ENCODE measurements at regions not wholly inside any gene's neighbourhood (a gene's known extent, or its start where the extent isn't known, plus 50 kb on each side); places are given as distances from the start of the nearest gene placed in this dataset.

- no peak overlapping the region for H3K27ac Mint-ChIP-seq
- H3K4me3 Mint-ChIP-seq = no peak overlapping the region
- no peaks in the 10 kb centered on the region for H3K36me3 Mint-ChIP-seq
- H3K9me3 Mint-ChIP-seq = peaks cover 5% of the 10 kb centered on the region
- no peaks in the 10 kb centered on the region for H3K4me1 Mint-ChIP-seq (ENCODE audit: unreplicated experiment)
- H3K27me3 Mint-ChIP-seq = no peaks in the 10 kb centered on the region
- no peak for TF ChIP-seq CTCF (conservative IDR thresholded peaks at IDR 0.05)
- DNase-seq (ENCODE audit: extremely low spot score, unreplicated experiment) = no peak
Measured at GRCh38 chr12:28640519-28640918, 450.3 kb downstream of the CCDC91 start.

DNA sequence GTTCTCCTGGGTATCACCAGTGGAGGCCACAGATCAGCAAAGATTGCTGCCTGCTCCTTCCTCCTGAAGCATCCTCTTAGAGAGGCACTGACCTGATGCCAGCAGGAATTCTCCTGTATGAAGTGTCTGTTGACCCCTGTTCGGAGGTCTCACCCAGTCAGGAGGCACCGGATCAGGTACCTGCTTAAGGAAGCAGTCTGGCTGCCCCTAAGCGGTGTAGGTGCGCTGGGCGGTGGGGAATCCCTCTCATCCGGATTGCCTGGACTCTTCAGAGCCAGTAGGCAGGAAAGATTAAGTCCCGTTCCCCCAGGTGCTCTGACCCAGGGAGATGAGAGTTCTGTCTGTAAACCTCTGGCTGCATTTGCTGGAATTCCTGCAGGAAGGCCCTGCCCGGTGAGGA lies 455.2 kb downstream of the CCDC91 start:
- no peak overlapping the region for H3K27ac Mint-ChIP-seq
- H3K27me3 Mint-ChIP-seq = no peaks in the 10 kb centered on the region
- peaks cover 5% of the 10 kb centered on the region for H3K9me3 Mint-ChIP-seq
- no peaks in the 10 kb centered on the region for H3K4me1 Mint-ChIP-seq (ENCODE audit: unreplicated experiment)
- no peak for DNase-seq (ENCODE audit: extremely low spot score, unreplicated experiment)
- no peaks in the 10 kb centered on the region for H3K36me3 Mint-ChIP-seq
- no peak overlapping the region for H3K4me3 Mint-ChIP-seq
- no peak for TF ChIP-seq CTCF (conservative IDR thresholded peaks at IDR 0.05)

DNA sequence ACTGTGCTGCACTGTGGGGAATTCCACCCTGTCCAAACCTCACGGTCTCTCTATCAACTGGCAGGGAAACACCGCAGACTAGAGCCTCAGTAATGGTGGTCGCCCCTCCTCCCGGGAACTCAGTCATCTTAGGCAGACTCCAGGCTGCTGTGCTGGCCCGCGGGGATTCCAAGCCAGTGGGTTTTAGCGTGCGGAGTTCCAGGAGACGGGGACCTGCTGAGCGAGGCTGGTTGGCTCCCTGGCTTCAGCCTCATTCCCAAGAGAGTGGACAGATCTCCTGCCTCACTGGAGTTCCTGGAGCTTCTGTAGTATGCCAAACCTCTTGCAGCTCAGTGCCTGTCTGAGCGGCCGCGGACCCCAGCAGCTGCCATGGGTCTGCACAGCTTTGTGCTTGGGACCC lies 455.6 kb downstream of the CCDC91 start:
- Mint-ChIP-seq H3K9me3 (peaks cover 5% of the 10 kb centered on the region), H3K36me3 (no peaks in the 10 kb centered on the region), H3K4me1 (ENCODE audit: unreplicated experiment) (no peaks in the 10 kb centered on the region), H3K27ac (no peak overlapping the region), H3K4me3 (no peak overlapping the region), H3K27me3 (no peaks in the 10 kb centered on the region)
- TF ChIP-seq CTCF (conservative IDR thresholded peaks at IDR 0.05) = no peak
- DNase-seq (ENCODE audit: extremely low spot score, unreplicated experiment) = no peak

DNA sequence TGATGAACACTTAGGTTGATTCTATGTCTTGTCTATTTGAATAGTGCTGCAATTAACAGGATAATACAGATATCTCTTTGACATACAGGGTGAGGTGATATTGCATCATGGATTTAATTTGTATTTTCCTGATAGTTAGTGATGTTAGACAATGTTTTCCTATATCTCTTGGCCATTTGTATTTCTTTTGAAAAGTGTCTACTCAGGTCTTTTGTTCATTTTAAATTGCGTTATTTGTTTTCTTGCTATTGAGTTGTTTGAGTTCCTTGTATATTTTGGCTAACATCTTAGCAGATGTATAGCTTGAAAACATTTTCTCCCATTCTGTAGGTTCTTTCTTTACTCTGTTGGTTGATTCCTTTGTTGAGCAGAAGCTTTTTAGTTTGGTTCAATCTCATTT lies 460.6 kb downstream of the CCDC91 start:
- Mint-ChIP-seq H3K27ac (no peak overlapping the region), H3K27me3 (no peaks in the 10 kb centered on the region), H3K4me3 (no peak overlapping the region), H3K36me3 (no peaks in the 10 kb centered on the region), H3K9me3 (peaks cover 4% of the 10 kb centered on the region), H3K4me1 (ENCODE audit: unreplicated experiment) (no peaks in the 10 kb centered on the region)
- no peak for DNase-seq (ENCODE audit: extremely low spot score, unreplicated experiment)
- no peak for TF ChIP-seq CTCF (conservative IDR thresholded peaks at IDR 0.05)

DNA sequence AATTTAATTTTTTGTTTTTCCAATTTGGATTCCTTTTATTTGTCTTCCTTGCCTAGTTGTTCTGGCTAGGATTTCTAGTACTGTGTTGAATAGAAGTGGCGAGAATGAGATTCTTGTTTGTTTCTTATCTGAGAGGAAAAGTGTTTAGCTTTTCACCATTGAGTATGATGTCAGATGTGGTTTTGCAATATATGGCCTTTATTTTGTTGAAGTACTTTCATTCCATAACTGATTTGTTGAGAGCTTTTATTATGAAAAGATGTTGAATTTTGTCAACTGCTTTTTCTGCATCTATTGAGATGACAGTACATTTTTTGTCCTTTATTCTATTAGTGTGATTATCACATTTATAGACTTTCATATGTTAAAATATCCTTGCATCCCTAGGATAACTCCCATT lies 462.0 kb downstream of the CCDC91 start:
- no peak overlapping the region for H3K4me3 Mint-ChIP-seq
- no peak overlapping the region for H3K27ac Mint-ChIP-seq
- H3K27me3 Mint-ChIP-seq = no peaks in the 10 kb centered on the region
- TF ChIP-seq CTCF (conservative IDR thresholded peaks at IDR 0.05) = no peak
- no peaks in the 10 kb centered on the region for H3K36me3 Mint-ChIP-seq
- no peak for DNase-seq (ENCODE audit: extremely low spot score, unreplicated experiment)
- H3K9me3 Mint-ChIP-seq = peaks cover 4% of the 10 kb centered on the region
- H3K4me1 Mint-ChIP-seq (ENCODE audit: unreplicated experiment) = no peaks in the 10 kb centered on the region

DNA sequence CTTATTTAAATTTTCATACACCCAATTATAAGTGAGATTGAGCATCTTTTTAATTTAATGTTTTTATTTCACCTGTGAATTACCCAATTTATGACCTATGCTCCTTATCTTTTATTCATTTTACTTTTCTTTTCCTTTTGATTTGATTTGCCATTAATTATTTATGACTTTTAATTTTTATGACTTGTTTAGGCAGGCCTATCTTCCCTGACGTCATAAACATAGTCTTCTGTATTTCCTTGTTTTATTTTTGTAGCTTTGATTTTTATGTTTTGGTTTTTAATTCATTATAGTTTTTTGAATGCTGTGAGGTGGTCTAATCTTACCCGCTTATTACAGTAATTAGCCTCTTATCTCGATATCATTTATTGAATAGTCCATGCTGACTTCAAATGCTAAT lies 467.1 kb upstream of the FAR2 start:
- H3K9me3 Mint-ChIP-seq = peaks cover 6% of the 10 kb centered on the region
- no peak overlapping the region for H3K27ac Mint-ChIP-seq
- DNase-seq (ENCODE audit: extremely low spot score, unreplicated experiment) = no peak
- no peak for TF ChIP-seq CTCF (conservative IDR thresholded peaks at IDR 0.05)
- H3K4me1 Mint-ChIP-seq (ENCODE audit: unreplicated experiment) = no peaks in the 10 kb centered on the region
- no peaks in the 10 kb centered on the region for H3K36me3 Mint-ChIP-seq
- no peaks in the 10 kb centered on the region for H3K27me3 Mint-ChIP-seq
- H3K4me3 Mint-ChIP-seq = no peak overlapping the region

All from type B pancreatic cell (in vitro differentiated cells).